ENCODE measurements at regions not wholly inside any gene's neighbourhood (a gene's known extent, or its start where the extent isn't known, plus 50 kb on each side); places are given as distances from the start of the nearest gene placed in this dataset.

DNA sequence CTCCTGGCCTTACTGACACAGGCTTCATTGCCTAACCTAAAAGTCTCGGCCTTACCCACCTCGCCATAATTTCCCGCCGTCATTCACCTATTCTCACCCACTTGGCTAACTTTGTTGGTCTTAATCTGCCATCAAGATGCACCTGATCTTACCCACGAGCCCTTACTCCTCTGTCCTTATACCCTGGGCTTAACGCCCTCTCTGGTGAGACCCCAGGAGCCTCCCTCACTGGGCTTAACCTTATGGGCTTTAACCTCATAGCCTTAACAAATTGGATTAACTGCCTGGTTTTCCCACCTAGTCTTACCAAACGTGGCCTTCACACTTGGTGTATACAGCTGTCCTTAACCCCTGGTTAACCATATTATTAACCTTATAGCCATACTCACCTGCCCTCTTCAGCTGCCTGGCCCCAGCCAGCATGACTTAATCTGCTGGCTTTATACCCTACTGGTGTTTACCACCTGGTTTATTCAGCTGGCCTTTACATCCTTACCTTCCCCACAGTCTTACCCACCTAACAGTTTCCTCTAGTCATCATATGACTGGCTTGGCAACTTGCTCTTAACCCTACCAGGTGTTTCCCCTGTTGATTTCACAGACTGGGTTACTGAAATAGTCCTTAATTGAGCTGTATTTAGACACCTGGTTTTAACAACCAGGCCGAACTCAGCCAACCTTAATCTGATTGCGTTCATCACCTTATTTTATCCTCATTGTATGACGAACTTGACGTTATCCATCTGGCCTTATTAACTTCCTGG, 132.0 kb upstream of the ZSWIM2 start:
- no peak for DNase-seq (ENCODE audit: low spot score)
- in situ Hi-C loops (cut with MboI; ENCODE audit: low sequenced_read_pairs, unreplicated experiment) = no loop called here
- TF ChIP-seq, protein P1, sequence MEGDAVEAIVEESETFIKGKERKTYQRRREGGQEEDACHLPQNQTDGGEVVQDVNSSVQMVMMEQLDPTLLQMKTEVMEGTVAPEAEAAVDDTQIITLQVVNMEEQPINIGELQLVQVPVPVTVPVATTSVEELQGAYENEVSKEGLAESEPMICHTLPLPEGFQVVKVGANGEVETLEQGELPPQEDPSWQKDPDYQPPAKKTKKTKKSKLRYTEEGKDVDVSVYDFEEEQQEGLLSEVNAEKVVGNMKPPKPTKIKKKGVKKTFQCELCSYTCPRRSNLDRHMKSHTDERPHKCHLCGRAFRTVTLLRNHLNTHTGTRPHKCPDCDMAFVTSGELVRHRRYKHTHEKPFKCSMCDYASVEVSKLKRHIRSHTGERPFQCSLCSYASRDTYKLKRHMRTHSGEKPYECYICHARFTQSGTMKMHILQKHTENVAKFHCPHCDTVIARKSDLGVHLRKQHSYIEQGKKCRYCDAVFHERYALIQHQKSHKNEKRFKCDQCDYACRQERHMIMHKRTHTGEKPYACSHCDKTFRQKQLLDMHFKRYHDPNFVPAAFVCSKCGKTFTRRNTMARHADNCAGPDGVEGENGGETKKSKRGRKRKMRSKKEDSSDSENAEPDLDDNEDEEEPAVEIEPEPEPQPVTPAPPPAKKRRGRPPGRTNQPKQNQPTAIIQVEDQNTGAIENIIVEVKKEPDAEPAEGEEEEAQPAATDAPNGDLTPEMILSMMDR (IDR thresholded peaks at IDR 0.05; ENCODE audit: borderline replicate concordance, control extremely low read depth, extremely low read depth, insufficient read depth, missing control alignments) = no peak

DNA sequence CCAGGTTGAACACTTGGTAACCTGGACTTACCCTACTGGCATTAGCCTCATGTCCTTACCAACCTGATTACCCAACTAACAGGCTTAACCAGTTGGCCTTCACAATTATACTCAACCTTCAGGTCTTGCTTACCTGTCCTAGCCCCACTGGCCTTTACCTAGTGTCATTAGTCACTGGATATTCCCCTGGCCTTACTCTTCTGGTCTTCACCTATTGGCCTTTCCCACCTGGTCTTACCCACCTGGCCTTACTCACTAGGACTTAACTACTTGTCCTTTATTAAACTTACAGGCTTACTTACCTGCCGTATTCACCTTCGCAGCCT, 131.1 kb upstream of the ZSWIM2 start:
- TF ChIP-seq, protein P1 (IDR thresholded peaks at IDR 0.05; ENCODE audit: borderline replicate concordance, control extremely low read depth, extremely low read depth, insufficient read depth, missing control alignments) = no peak
- DNase-seq (ENCODE audit: low spot score) = no peak
- in situ Hi-C loops (cut with MboI; ENCODE audit: low sequenced_read_pairs, unreplicated experiment) = no loop called here

DNA sequence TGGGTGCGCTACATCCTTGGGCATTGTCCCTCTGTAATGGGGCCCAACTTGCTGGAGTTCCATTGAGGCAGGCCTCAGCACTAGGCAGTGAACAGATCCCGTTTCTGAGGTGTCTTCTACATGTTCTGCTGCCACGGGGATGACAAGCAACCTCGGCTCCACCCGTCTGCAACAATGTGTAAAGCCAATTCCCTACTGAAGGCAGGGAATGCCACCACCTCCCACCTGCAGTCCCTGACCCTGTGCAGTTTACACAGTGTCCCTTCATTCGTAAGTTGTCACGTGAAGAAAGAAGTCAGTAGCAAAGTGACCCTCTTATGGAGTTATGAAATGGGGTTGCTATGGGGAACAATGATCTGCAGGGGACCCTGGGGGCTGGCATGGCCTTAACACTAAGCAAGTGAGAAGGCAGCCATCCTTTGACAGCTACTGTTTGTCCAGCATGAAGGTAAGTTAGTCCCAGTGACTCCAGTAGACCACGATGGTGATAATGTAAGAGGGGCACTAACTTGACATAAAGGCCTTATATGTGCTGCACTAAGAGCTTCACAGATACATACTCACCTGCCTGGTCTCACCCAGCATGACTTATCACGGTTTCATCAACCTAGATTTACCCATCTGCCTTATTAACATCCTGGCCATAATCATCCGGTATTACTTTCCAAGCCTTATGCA, 130.6 kb upstream of the ZSWIM2 start:
- in situ Hi-C loops (cut with MboI; ENCODE audit: low sequenced_read_pairs, unreplicated experiment) = no loop called here
- TF ChIP-seq, protein P1 (IDR thresholded peaks at IDR 0.05; ENCODE audit: borderline replicate concordance, control extremely low read depth, extremely low read depth, insufficient read depth, missing control alignments) = no peak
- DNase-seq (ENCODE audit: low spot score) = no peak

DNA sequence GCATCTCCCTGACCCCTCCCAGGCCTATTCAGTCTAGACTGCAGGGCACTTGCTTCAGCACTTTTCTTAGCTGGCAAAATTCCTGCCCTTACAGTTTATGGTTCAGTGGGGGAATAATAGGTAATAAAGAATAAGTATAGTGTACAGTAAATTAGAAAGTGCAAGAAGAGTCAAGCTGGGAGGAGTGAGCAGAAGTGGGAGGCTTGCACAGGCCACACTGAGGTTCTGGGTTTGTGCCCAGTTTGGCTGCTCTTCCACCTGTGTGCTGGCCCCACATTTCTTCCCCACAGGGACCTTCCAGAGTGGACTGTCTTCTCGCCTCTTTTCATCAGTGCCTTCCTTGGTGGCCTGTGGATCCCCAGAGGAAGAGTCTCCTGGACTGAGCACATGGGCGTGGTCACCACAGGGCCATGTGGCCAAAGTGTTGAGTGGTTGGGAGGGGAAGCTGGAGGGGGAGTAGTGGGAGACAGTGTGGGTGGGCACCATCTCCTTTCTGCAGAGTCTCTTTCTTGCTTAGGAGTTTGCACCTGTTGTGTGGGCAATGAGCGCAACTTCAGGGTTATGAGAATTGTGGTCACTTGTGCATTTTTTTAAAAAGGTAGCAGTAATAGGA, 128.6 kb upstream of the ZSWIM2 start:
- no peak for DNase-seq (ENCODE audit: low spot score)
- TF ChIP-seq, protein P1 (IDR thresholded peaks at IDR 0.05; ENCODE audit: borderline replicate concordance, control extremely low read depth, extremely low read depth, insufficient read depth, missing control alignments) = no peak
- in situ Hi-C loops (cut with MboI; ENCODE audit: low sequenced_read_pairs, unreplicated experiment) = no loop called here

DNA sequence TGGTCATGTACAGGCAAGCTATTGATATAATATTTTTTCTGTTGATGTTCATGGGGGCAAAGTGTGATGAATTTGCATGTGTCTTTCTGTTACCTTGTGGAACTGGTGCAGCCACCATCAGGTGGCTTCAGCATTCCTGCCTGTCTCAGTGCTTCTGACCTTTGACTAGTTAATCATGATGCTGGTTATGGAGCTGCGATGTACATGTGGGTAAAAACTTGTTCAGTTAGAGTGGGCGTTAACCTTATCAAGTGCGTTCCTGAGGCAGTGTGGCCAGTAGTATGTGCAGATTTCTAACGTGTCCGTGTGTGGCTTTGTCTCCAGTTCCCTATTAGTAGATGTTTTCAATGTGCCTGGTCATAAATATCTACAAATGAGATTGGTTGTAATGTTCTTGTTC, 127.4 kb upstream of the ZSWIM2 start:
- TF ChIP-seq, protein P1 (IDR thresholded peaks at IDR 0.05; ENCODE audit: borderline replicate concordance, control extremely low read depth, extremely low read depth, insufficient read depth, missing control alignments) = no peak
- no peak for DNase-seq (ENCODE audit: low spot score)
- in situ Hi-C loops (cut with MboI; ENCODE audit: low sequenced_read_pairs, unreplicated experiment) = no loop called here

DNA sequence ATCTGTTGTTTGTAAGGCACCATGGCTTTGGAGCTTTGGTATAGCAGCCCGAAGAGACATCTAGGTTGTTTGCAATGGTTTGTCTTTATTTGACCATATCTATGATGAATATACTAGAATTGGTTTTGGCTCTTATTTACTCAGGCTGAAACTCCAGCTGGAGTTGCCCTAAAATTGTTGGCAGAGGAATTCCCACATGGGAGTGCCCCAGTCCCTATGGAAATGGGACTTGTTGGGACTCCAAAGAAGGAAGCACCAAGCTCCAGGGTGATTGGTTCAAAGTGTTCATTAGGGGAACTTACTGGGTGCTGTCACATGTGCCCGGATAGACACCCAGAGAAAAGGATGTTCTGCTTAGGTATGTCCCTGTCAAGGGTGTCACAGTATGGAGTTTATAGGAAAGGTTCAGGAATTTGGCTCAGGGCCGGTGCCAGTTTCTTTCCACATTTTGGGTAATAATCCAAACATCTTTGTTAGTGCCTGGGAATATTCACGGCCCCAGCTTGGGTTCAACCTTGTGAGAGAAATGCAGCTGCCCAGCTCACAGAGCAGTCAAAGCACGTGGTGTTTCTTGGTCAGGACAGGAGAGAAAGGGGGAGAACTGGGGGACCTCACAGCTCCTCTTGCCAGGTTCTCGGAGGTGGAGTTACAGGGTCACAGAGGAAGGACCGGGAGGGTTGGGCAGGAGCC, 123.5 kb upstream of the ZSWIM2 start:
- no peak for DNase-seq (ENCODE audit: low spot score)
- TF ChIP-seq, protein P1 (IDR thresholded peaks at IDR 0.05; ENCODE audit: borderline replicate concordance, control extremely low read depth, extremely low read depth, insufficient read depth, missing control alignments) = no peak
- in situ Hi-C loops (cut with MboI; ENCODE audit: low sequenced_read_pairs, unreplicated experiment) = no loop called here

All from GM13976 (cell line).